ENCODE measurements at regions not wholly inside any gene's neighbourhood (a gene's known extent, or its start where the extent isn't known, plus 50 kb on each side); places are given as distances from the start of the nearest gene placed in this dataset.
A peak's percentile ranks its signal among the peaks of the same experiment; 100 is the strongest.

GRCh38 chr12:118709946-118710345, 271.4 kb upstream of the SRRM4 start:
- no peaks in the 10 kb centered on the region for H3K36me3 ChIP-seq (replicated peaks in 1 of 2)
- no peaks in the 10 kb centered on the region for H3K9me3 ChIP-seq (replicated peaks in 1 of 3)
- TF ChIP-seq POLR2A (IDR thresholded peaks at IDR 0.05) (no peak), CTCF (IDR thresholded peaks at IDR 0.05) (no peak)
- WGBS, 4 donors, result 61 to 78% (median 67%) methylated on average over 2 of the region's 2 CpGs
- no peaks in the 10 kb centered on the region for H3K4me1 ChIP-seq (replicated peaks in 1 of 2)
- peaks cover 13% of the 10 kb centered on the region for H3K27me3 ChIP-seq
- intact Hi-C loops (cut with DNase I), result no loop called here
- no peak overlapping the region for H3K27ac ChIP-seq
- no peak overlapping the region for H3K4me3 ChIP-seq
- no peak for DNase-seq

- no peaks in the 10 kb centered on the region for H3K36me3 ChIP-seq (replicated peaks in 1 of 2)
- H3K27ac ChIP-seq, result no peak overlapping the region
- H3K9me3 ChIP-seq (replicated peaks in 1 of 3), result no peaks in the 10 kb centered on the region
- DNase-seq, result no peak
- H3K4me3 ChIP-seq, result no peak overlapping the region
- peaks cover 13% of the 10 kb centered on the region for H3K27me3 ChIP-seq
- no peaks in the 10 kb centered on the region for H3K4me1 ChIP-seq (replicated peaks in 1 of 2)
- intact Hi-C loops (cut with DNase I), result no loop called here
- TF ChIP-seq POLR2A (IDR thresholded peaks at IDR 0.05) (no peak), CTCF (IDR thresholded peaks at IDR 0.05) (no peak)
- WGBS, 4 donors, result 43 to 64% (median 49%) methylated on average over 1 of the region's 1 CpG
Measured at GRCh38 chr12:118711185-118711584, 270.2 kb upstream of the SRRM4 start.

- intact Hi-C loops (cut with DNase I), result no loop called here
- no peaks in the 10 kb centered on the region for H3K36me3 ChIP-seq (replicated peaks in 1 of 2)
- 6 to 15% (median 9%) methylated on average over 5 of the region's 5 CpGs for WGBS, 4 donors
- H3K9me3 ChIP-seq (replicated peaks in 1 of 3), result no peaks in the 10 kb centered on the region
- peak in 6 of 7 donors; percentile 18 to 61 (median 24) for DNase-seq
- H3K27me3 ChIP-seq, result peaks cover 13% of the 10 kb centered on the region
- H3K4me3 ChIP-seq, result no peak overlapping the region
- H3K4me1 ChIP-seq (replicated peaks in 1 of 2), result no peaks in the 10 kb centered on the region
- TF ChIP-seq POLR2A (IDR thresholded peaks at IDR 0.05) (no peak), CTCF (IDR thresholded peaks at IDR 0.05) (peak; percentile 18 to 48 (median 38))
- H3K27ac ChIP-seq, result no peak overlapping the region
Measured at GRCh38 chr12:118714051-118714460, 267.3 kb upstream of the SRRM4 start.

GRCh38 chr12:118714500-118714899, 266.8 kb upstream of the SRRM4 start:
- no peak for TF ChIP-seq CTCF (IDR thresholded peaks at IDR 0.05)
- no peak for TF ChIP-seq POLR2A (IDR thresholded peaks at IDR 0.05)
- H3K4me3 ChIP-seq, result no peak overlapping the region
- intact Hi-C loops (cut with DNase I), result no loop called here
- peaks cover 13% of the 10 kb centered on the region for H3K27me3 ChIP-seq
- 31 to 49% (median 38%) methylated on average over 4 of the region's 4 CpGs for WGBS, 4 donors
- DNase-seq, result no peak
- no peaks in the 10 kb centered on the region for H3K4me1 ChIP-seq (replicated peaks in 1 of 2)
- no peak overlapping the region for H3K27ac ChIP-seq
- no peaks in the 10 kb centered on the region for H3K9me3 ChIP-seq (replicated peaks in 1 of 3)
- H3K36me3 ChIP-seq (replicated peaks in 1 of 2), result no peaks in the 10 kb centered on the region
